ENCODE measurements at regions not wholly inside any gene's neighbourhood (a gene's known extent, or its start where the extent isn't known, plus 50 kb on each side); places are given as distances from the start of the nearest gene placed in this dataset.

GRCh38 chr3:94345101-94345500, 282.2 kb downstream of the NSUN3 start:
- TF ChIP-seq MYC (IDR thresholded peaks at IDR 0.05; ENCODE audit: low read depth, low read length) (no peak), POLR2A (IDR thresholded peaks at IDR 0.05; ENCODE audit: extremely low read depth, insufficient read length) (no peak)
